GM23338 (cell line): ENCODE measurements at regions not wholly inside any gene's neighbourhood (a gene's known extent, or its start where the extent isn't known, plus 50 kb on each side); places are given as distances from the start of the nearest gene placed in this dataset.

Experiments
- ATAC-seq: fragments of 200-7000 bp; cut with Tn5 transposase; 3 replicates; pipeline ENCODE4 v1.9.1; 2020
- DNase-seq: peaks from one replicate; pipeline ENCODE4 v3.0.0-alpha.2; 2015; ENCODE audit warnings: low spot score
- H2AFZ ChIP-seq: fragments of 200-600 bp; sonication (generic); 2 replicates; pipeline ENCODE4 v1.8.0; 2016; ENCODE audit warnings: antibody characterized with exemption, mild to moderate bottlenecking, moderate library complexity
- H3F3A ChIP-seq: fragments of 200-600 bp; sonication (generic); replicated peaks from 2 replicates; pipeline ENCODE4 v1.8.0; 2017; ENCODE audit warnings: antibody characterized with exemption, mixed run types, low read depth
- H3K27ac ChIP-seq: fragments of 200-600 bp; sonication (generic); 2 replicates; pipeline ENCODE4 v1.6.1; 2016; ENCODE audit warnings: low read depth
- H3K27me3 ChIP-seq: fragments of 200-600 bp; sonication (generic); 2 replicates; pipeline ENCODE4 v1.8.0; 2016; ENCODE audit warnings: mild to moderate bottlenecking, mixed run types, moderate library complexity; ENCODE audit not compliant: insufficient read depth
- H3K36me3 ChIP-seq: fragments of 200-600 bp; sonication (generic); 2 replicates; pipeline ENCODE4 v1.8.0; 2016; ENCODE audit warnings: mild to moderate bottlenecking; ENCODE audit not compliant: insufficient read depth
- H3K4me1 ChIP-seq: fragments of 200-600 bp; sonication (generic); 2 replicates; pipeline ENCODE4 v1.8.0; 2016; ENCODE audit warnings: mild to moderate bottlenecking, moderate library complexity; ENCODE audit not compliant: insufficient read depth
- H3K4me2 ChIP-seq: fragments of 200-600 bp; sonication (generic); 2 replicates; pipeline ENCODE4 v1.7.1; 2017; ENCODE audit warnings: mixed run types
- H3K4me3 ChIP-seq: fragments of 200-600 bp; sonication (generic); 2 replicates; pipeline ENCODE4 v1.6.1; 2016; ENCODE audit warnings: mixed run types
- H3K79me2 ChIP-seq: fragments of 200-600 bp; sonication (generic); replicated peaks from 2 replicates; pipeline ENCODE4 v1.8.0; 2017; ENCODE audit warnings: mild to moderate bottlenecking; ENCODE audit not compliant: insufficient read depth
- H3K9me2 ChIP-seq: fragments of 200-600 bp; sonication (generic); 2 replicates; pipeline ENCODE4 v1.8.0; 2017; ENCODE audit not compliant: insufficient read depth
- H4K20me1 ChIP-seq: fragments of 200-600 bp; sonication (generic); replicated peaks from 2 replicates; pipeline ENCODE4 v1.8.0; 2017; ENCODE audit warnings: mild to moderate bottlenecking; ENCODE audit not compliant: insufficient read depth
- H3K27ac Mint-ChIP-seq: 2 replicates; pipeline ENCODE4 v1.8.0; 2020; ENCODE audit warnings: inconsistent platforms, mild to moderate bottlenecking, moderate library complexity, mixed read lengths
- H3K27me3 Mint-ChIP-seq: 3 replicates; pipeline ENCODE4 v1.8.0; 2022; ENCODE audit warnings: low read depth, mild to moderate bottlenecking, moderate library complexity, mixed read lengths, inconsistent platforms; ENCODE audit not compliant: insufficient read depth, poor library complexity
- H3K36me3 Mint-ChIP-seq: 3 replicates; pipeline ENCODE4 v1.8.0; 2021; ENCODE audit warnings: low read depth, mild to moderate bottlenecking, inconsistent platforms, moderate library complexity, mixed read lengths
- H3K4me1 Mint-ChIP-seq: 3 replicates; pipeline ENCODE4 v1.8.0; 2020; ENCODE audit warnings: mild to moderate bottlenecking, inconsistent platforms, mixed read lengths
- H3K4me3 Mint-ChIP-seq: 3 replicates; pipeline ENCODE4 v1.8.0; 2021; ENCODE audit warnings: moderate library complexity, mild to moderate bottlenecking, inconsistent platforms, mixed read lengths
- H3K9me3 Mint-ChIP-seq: 3 replicates; pipeline ENCODE4 v1.8.0; 2020; ENCODE audit warnings: moderate library complexity, mild to moderate bottlenecking, inconsistent platforms, mixed read lengths
- CREB1 ChIP-seq: fragments of 250-450 bp; sonication (Bioruptor Pico); IDR thresholded peaks from 2 replicates; pipeline ENCODE4 v1.5.0; 2020; ENCODE audit warnings: low read depth, mild to moderate bottlenecking, moderate library complexity
- CTCF ChIP-seq, 2 experiments: fragments of 200-600 bp in 1 of 2; sonication (generic) in 1 of 2; conservative IDR thresholded peaks; 2 replicates each; pipeline versions ENCODE4 v1.5.1 to v1.6.1; 2016 to 2017; ENCODE audit warnings: antibody characterized with exemption in 2 of 2, low read depth in 2 of 2, mild to moderate bottlenecking in 2 of 2, moderate library complexity in 1 of 2
- ETS1 ChIP-seq: IDR thresholded peaks from 2 replicates; pipeline ENCODE4 v1.6.1; 2016; ENCODE audit warnings: antibody characterized with exemption
- EZH2 ChIP-seq: fragments of 200-600 bp; sonication (generic); IDR thresholded peaks from one replicate; pipeline ENCODE4 v1.8.0; 2017; ENCODE audit warnings: antibody characterized with exemption, mild to moderate bottlenecking, low read depth; ENCODE audit not compliant: unreplicated experiment
- EZH2phosphoT487 ChIP-seq: fragments of 200-600 bp; sonication (generic); IDR thresholded peaks from one replicate; pipeline ENCODE4 v1.8.1; 2018; ENCODE audit warnings: antibody characterized with exemption; ENCODE audit not compliant: unreplicated experiment
- JUNB ChIP-seq: IDR thresholded peaks from one replicate; pipeline ENCODE4 v1.6.1; 2016; ENCODE audit warnings: antibody characterized with exemption; ENCODE audit not compliant: unreplicated experiment
- NANOG ChIP-seq: IDR thresholded peaks from 2 replicates; pipeline ENCODE4 v1.6.1; 2016; ENCODE audit warnings: antibody characterized with exemption, borderline replicate concordance
- POLR2AphosphoS5 ChIP-seq: IDR thresholded peaks from 2 replicates; pipeline ENCODE4 v1.6.1; 2016; ENCODE audit warnings: antibody characterized with exemption, low read depth
- REST ChIP-seq: IDR thresholded peaks from one replicate; pipeline ENCODE4 v1.6.1; 2018; ENCODE audit warnings: antibody characterized with exemption; ENCODE audit not compliant: unreplicated experiment
- ZNF114 ChIP-seq: fragments of 250-450 bp; sonication (Bioruptor Pico); IDR thresholded peaks from 2 replicates; pipeline ENCODE4 v1.5.0; 2020; ENCODE audit warnings: mild to moderate bottlenecking, moderate library complexity

GRCh38 chr11:16630651-16631050 lies 107.8 kb upstream of the C11orf58 start:
- Histone ChIP-seq H4K20me1 (no peaks in the 10 kb centered on the region), H3F3A (no peaks in the 10 kb centered on the region), H3K9me2 (no peaks in the 10 kb centered on the region; the same call in 1 of the 2 replicates), H3K27ac (no peak overlapping the region), H2AFZ (no peak overlapping the region), H3K4me3 (no peak overlapping the region), H3K36me3 (no peaks in the 10 kb centered on the region), H3K4me1 (no peaks in the 10 kb centered on the region), H3K4me2 (no peak overlapping the region), H3K79me2 (no peaks in the 10 kb centered on the region), H3K27me3 (no peaks in the 10 kb centered on the region)
- DNase-seq = no peak
- no peak overlapping the region for H3K4me3 Mint-ChIP-seq
- H3K36me3 Mint-ChIP-seq = peaks cover 9% of the 10 kb centered on the region; the same call in 2 of the 3 replicates
- no peaks in the 10 kb centered on the region for H3K4me1 Mint-ChIP-seq
- no peak overlapping the region for H3K27ac Mint-ChIP-seq
- no peak for ATAC-seq
- H3K27me3 Mint-ChIP-seq = no peaks in the 10 kb centered on the region
- H3K9me3 Mint-ChIP-seq = peaks cover 14% of the 10 kb centered on the region
- no peak for TF ChIP-seq POLR2AphosphoS5
- no peak for TF ChIP-seq ZNF114 (CRISPR knock-in tag)
- no peak for TF ChIP-seq JUNB
- TF ChIP-seq EZH2 = no peak
- no peak for TF ChIP-seq NANOG
- TF ChIP-seq REST = no peak

- Histone ChIP-seq H3K9me2 (no peaks in the 10 kb centered on the region), H3K4me1 (peaks cover 7% of the 10 kb centered on the region), H3K36me3 (no peaks in the 10 kb centered on the region), H3K4me3 (no peak overlapping the region), H3K27ac (no peak overlapping the region), H3K4me2 (no peak overlapping the region), H3F3A (no peaks in the 10 kb centered on the region), H4K20me1 (no peaks in the 10 kb centered on the region; the same call in 1 of the 2 replicates), H2AFZ (no peak overlapping the region), H3K79me2 (no peaks in the 10 kb centered on the region), H3K27me3 (peaks cover 58% of the 10 kb centered on the region)
- Mint-ChIP-seq H3K4me1 (peaks cover 3% of the 10 kb centered on the region; the same call in 2 of the 3 replicates), H3K9me3 (no peaks in the 10 kb centered on the region), H3K27me3 (peaks cover 9% of the 10 kb centered on the region), H3K36me3 (no peaks in the 10 kb centered on the region), H3K4me3 (no peak overlapping the region), H3K27ac (no peak overlapping the region)
- TF ChIP-seq CREB1 = no peak
- TF ChIP-seq EZH2 = no peak
- no peak for DNase-seq
- ATAC-seq = no peak
Observed at GRCh38 chr11:16618431-16618830, 120.0 kb upstream of the C11orf58 start.

- ATAC-seq = no peak
- H3K27ac ChIP-seq = no peak overlapping the region
- H3K4me3 ChIP-seq = no peak overlapping the region
- no peak overlapping the region for H3K27ac Mint-ChIP-seq
- H3K36me3 Mint-ChIP-seq = no peaks in the 10 kb centered on the region
- H3F3A ChIP-seq = no peaks in the 10 kb centered on the region
- H2AFZ ChIP-seq = no peak overlapping the region
- H3K79me2 ChIP-seq = no peaks in the 10 kb centered on the region
- no peak overlapping the region for H3K4me2 ChIP-seq
- no peak overlapping the region for H3K4me3 Mint-ChIP-seq
- peaks cover 23% of the 10 kb centered on the region for H3K4me1 ChIP-seq
- H3K27me3 ChIP-seq = peaks cover 88% of the 10 kb centered on the region
- H4K20me1 ChIP-seq = peaks cover 12% of the 10 kb centered on the region
- no peaks in the 10 kb centered on the region for H3K9me2 ChIP-seq
- no peaks in the 10 kb centered on the region for H3K36me3 ChIP-seq
- no peak for DNase-seq
- H3K4me1 Mint-ChIP-seq = peaks cover 27% of the 10 kb centered on the region
- no peaks in the 10 kb centered on the region; the same call in 2 of the 3 replicates for H3K9me3 Mint-ChIP-seq
- peaks cover 9% of the 10 kb centered on the region for H3K27me3 Mint-ChIP-seq
- TF ChIP-seq REST (no peak), ETS1 (no peak), NANOG (no peak), EZH2phosphoT487 (no peak), CTCF (conservative IDR thresholded peaks at IDR 0.05; ENCODE audit: low read depth in 2 of 2) (no peak)
Observed at GRCh38 chr11:16615480-16615879, 123.0 kb upstream of the C11orf58 start.
